T-helper 2 cell treated with Interferon-gamma antibody and Interleukin-4, amounts not matched to agents 5 μg/mL and 100 μg/mL, for 36 hours (primary cell): ENCODE measurements at regions not wholly inside any gene's neighbourhood (a gene's known extent, or its start where the extent isn't known, plus 50 kb on each side); places are given as distances from the start of the nearest gene placed in this dataset.

Experiments used
- DNase-seq: peaks from one replicate; pipeline ENCODE4 v3.0.0; 2021; ENCODE audit warnings: low spot score
- H3K27ac Mint-ChIP-seq: one replicate; pipeline ENCODE4 v1.8.0; 2021; ENCODE audit warnings: mild to moderate bottlenecking, mixed read lengths
- H3K27me3 Mint-ChIP-seq: one replicate; pipeline ENCODE4 v1.8.0; 2021; ENCODE audit warnings: low read depth, mixed read lengths
- H3K36me3 Mint-ChIP-seq: one replicate; pipeline ENCODE4 v1.8.0; 2021; ENCODE audit warnings: low read depth, mixed read lengths
- H3K4me1 Mint-ChIP-seq: one replicate; pipeline ENCODE4 v1.8.0; 2021; ENCODE audit warnings: low read depth, mixed read lengths
- H3K4me3 Mint-ChIP-seq: one replicate; pipeline ENCODE4 v1.8.0; 2022; ENCODE audit warnings: mild to moderate bottlenecking, moderate library complexity, mixed read lengths
- H3K9me3 Mint-ChIP-seq: one replicate; pipeline ENCODE4 v1.8.0; 2021; ENCODE audit warnings: mixed read lengths

DNA sequence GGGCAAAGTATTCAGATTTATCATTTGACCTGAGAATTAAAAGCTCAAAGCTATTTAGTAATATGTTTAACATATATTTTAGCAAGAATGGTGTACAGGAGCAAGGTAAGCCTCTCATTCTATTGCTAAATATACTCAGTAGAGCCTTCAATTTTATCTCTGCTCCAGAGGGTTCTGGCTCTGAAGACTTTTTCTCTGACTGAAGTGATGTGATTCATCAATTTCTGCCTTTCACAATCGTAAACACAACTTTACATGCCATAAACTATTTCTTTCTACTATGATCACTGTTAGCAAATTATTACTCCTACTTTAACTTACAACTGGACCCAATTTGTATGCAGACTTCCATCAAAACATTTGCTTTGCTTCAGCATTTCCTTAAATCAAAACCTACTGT, 315.0 kb upstream of the NDST4 start:
- Mint-ChIP-seq H3K36me3 (no peaks in the 10 kb centered on the region), H3K4me1 (no peaks in the 10 kb centered on the region), H3K27ac (no peak overlapping the region), H3K4me3 (no peak overlapping the region), H3K27me3 (no peaks in the 10 kb centered on the region), H3K9me3 (peaks cover under 1% of the 10 kb centered on the region)
- DNase-seq, result no peak

GRCh38 chr4:115424852-115425251, 311.4 kb upstream of the NDST4 start:
- Mint-ChIP-seq H3K27ac (no peak overlapping the region), H3K27me3 (no peaks in the 10 kb centered on the region)

DNA sequence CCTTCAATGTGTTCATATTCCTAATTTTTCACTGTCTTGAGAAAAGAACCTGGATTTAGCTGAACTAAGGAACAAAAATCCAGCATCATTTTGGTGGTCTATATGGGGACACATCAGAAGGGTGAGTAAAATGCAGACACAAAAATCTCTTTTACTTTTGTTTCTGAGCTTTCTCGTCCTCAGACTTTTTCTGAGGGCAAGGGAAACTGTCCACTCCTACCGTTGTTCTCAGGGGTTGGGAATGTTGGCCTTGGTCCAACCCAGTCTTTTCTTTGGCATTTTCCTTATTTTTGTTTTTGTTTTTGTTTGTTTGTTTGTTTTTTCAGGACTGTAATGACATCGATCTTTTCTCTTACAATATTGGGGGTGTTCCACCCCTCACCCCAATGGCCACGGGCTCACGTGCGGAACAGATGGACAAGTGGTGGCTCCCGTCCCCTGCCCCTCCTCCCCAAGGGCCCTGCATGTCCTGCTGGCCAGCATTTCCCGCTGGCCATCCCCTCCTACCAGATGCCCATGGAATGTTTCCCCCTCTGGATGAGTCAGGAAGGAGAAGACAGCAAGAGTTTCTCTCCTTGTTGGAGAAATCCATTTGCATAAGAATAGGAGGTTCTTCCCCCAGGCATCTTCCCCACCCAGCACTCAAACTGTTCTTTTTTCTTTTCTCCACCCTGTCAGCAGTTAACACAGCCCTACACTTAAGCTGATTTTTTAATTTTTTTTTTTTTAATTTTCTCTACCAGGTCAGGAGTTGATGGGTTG, 305.4 kb upstream of the NDST4 start:
- DNase-seq, result no peak
- Mint-ChIP-seq H3K4me3 (no peak overlapping the region), H3K4me1 (no peaks in the 10 kb centered on the region), H3K9me3 (peaks cover 3% of the 10 kb centered on the region), H3K36me3 (no peaks in the 10 kb centered on the region), H3K27ac (no peak overlapping the region), H3K27me3 (no peaks in the 10 kb centered on the region)

More at GRCh38 chr4:115424852-115425251, 311.4 kb upstream of the NDST4 start:
- H3K4me3 Mint-ChIP-seq, result no peak overlapping the region
- DNase-seq, result no peak
- no peaks in the 10 kb centered on the region for H3K36me3 Mint-ChIP-seq
- peaks cover 3% of the 10 kb centered on the region for H3K9me3 Mint-ChIP-seq
- H3K4me1 Mint-ChIP-seq, result no peaks in the 10 kb centered on the region

DNA sequence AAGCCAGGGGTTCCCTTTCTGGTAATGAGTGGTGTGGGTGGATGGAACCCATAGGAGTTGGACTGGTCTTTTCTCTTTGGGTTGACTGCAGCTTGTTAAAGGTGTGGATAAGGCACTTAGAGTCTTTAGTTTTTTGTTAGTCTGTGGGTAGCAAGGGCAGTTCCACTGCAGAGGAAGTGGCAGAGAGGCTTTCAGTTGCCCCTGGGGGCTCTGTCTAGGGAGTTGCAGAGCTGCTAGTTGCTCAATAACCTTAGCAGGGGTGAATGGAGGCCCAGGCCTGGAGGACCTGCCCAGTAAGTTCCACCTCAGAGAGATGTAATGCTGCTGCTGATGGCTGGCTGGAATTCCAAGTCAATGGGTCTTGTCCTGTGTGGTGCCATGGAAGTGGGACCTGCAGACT, 282.6 kb upstream of the NDST4 start:
- no peaks in the 10 kb centered on the region for H3K36me3 Mint-ChIP-seq
- H3K27ac Mint-ChIP-seq, result no peak overlapping the region
- no peak overlapping the region for H3K4me3 Mint-ChIP-seq
- H3K9me3 Mint-ChIP-seq, result peaks cover 11% of the 10 kb centered on the region
- H3K4me1 Mint-ChIP-seq, result no peaks in the 10 kb centered on the region
- no peaks in the 10 kb centered on the region for H3K27me3 Mint-ChIP-seq
- no peak for DNase-seq

DNA sequence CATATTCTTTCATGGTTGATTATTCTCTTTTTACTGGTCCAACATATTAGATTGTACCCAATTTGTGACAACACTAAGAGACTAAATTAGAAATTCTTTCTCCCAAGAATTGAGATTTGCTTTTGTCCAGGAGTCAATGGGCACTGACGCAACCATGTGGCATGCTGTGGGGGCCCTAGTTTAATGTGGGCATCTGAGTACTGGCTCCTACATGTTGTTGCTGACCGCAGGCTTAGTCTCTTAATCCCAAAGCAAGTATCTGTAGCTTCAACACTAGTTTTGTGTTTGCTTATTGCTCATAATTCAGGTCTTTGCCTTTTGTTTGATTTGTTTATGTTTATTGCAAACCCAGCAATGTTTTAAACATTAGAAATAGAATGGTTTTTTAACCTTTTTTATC, 263.4 kb upstream of the NDST4 start:
- Mint-ChIP-seq H3K4me3 (no peak overlapping the region), H3K27me3 (no peaks in the 10 kb centered on the region), H3K27ac (no peak overlapping the region), H3K36me3 (no peaks in the 10 kb centered on the region), H3K4me1 (no peaks in the 10 kb centered on the region), H3K9me3 (no peaks in the 10 kb centered on the region)
- no peak for DNase-seq

DNA sequence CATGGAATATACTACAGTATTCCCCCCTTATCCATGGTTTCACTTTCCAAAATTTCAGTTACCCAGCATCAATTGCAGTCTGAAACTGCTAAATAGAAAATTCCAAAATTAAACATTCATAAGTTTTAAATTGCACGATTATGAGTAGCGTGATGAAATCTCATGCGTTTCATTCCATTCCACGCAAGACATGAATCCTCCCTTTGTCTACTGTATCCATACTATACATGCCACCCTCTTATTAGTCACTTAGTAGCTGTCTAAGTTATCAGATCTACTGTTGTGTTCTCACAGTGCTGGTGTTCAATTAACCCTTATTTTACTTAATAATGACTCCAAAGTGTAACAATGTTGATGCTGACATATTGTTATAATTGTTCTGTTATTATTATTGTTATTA, 261.2 kb upstream of the NDST4 start:
- H3K27me3 Mint-ChIP-seq, result no peaks in the 10 kb centered on the region

DNA sequence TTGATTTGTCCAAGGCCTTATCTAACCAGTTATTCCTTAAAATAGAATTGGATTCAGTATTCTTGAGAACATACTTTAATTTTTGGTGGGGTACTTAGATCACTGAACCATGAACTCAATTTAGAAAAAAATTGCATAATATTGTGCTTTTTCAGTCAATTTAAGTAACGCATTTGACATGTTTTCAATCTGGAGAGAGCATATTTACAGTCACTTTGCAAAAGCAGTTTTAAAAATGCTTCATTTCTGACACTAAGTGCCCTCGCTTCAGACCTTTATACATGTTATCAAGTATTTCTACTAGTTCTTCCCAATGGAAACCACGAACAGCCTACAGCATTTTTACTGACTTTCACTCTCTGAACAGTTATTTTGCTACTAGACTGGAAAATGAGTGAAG, 257.1 kb upstream of the NDST4 start:
- no peak overlapping the region for H3K4me3 Mint-ChIP-seq
- H3K27ac Mint-ChIP-seq, result no peak overlapping the region
- H3K27me3 Mint-ChIP-seq, result no peaks in the 10 kb centered on the region
- no peaks in the 10 kb centered on the region for H3K9me3 Mint-ChIP-seq
- no peak for DNase-seq
- no peaks in the 10 kb centered on the region for H3K36me3 Mint-ChIP-seq
- H3K4me1 Mint-ChIP-seq, result no peaks in the 10 kb centered on the region

More for the DNA sequence above, 261.2 kb upstream of the NDST4 start:
- Mint-ChIP-seq H3K36me3 (no peaks in the 10 kb centered on the region), H3K27ac (no peak overlapping the region), H3K4me3 (no peak overlapping the region), H3K4me1 (no peaks in the 10 kb centered on the region), H3K9me3 (no peaks in the 10 kb centered on the region)
- DNase-seq, result no peak

DNA sequence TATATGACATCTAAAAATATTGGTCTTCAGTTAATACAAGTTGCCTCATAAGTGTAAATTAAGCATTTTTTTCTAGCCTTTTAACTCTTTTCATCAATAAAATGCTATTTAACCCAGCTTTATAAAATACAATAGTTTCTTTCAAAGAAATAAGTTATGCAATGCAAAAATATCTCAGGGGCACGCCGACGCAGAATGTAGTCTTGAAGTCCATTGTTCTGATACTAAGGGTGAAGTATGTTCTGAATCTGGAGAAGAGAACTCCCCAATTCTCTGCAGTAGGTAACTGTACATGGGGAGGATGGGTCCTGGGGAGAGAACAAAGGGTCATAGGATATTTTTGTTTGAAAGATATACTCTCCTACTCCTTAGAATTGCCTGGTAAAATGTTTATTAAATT, 256.6 kb upstream of the NDST4 start:
- DNase-seq, result no peak
- Mint-ChIP-seq H3K4me3 (no peak overlapping the region), H3K36me3 (no peaks in the 10 kb centered on the region), H3K27ac (no peak overlapping the region), H3K9me3 (no peaks in the 10 kb centered on the region), H3K4me1 (no peaks in the 10 kb centered on the region), H3K27me3 (no peaks in the 10 kb centered on the region)

DNA sequence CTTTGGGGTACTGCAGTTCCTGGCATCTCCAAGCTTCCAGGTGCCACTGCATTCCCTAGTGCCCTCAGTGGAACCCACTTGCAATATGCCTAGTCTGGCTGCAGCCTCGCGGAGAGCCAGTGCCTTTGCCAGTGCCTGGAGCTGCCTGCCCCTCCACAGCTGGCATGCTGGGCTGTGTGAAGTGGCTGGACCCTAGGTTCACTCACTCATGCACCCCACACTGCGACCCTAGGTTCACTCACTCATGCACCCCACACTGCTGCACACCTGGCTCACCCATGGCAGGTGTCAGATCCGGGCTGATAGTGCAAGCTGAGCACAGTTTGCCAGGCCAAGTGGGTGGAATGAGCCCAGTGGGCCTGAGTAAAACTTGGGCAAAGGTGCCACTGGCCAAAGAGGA, 253.0 kb upstream of the NDST4 start:
- Mint-ChIP-seq H3K27me3 (no peaks in the 10 kb centered on the region), H3K9me3 (no peaks in the 10 kb centered on the region), H3K4me1 (no peaks in the 10 kb centered on the region), H3K27ac (no peak overlapping the region), H3K4me3 (no peak overlapping the region), H3K36me3 (no peaks in the 10 kb centered on the region)
- DNase-seq, result no peak

DNA sequence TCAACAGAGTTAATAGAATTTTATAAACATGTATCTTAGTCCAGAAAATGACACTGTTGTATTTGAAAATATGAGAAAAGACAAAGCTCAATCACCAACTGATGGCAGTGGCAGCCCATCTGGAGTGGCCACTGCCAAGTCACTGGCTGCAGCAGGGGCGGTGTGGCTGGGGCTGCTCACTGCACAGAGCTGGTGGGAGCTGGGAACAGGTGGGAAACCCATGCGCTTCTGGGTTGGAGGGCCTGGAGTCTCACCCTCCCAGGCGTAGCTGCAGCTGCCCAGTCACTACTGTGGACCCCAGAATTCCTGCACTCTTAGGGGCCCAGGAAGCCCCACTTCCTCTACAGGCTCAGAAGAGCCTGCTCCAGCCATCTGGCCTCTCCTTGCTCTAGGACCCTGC, 251.8 kb upstream of the NDST4 start:
- Mint-ChIP-seq H3K4me3 (no peak overlapping the region), H3K36me3 (no peaks in the 10 kb centered on the region), H3K27me3 (no peaks in the 10 kb centered on the region), H3K27ac (no peak overlapping the region), H3K4me1 (no peaks in the 10 kb centered on the region), H3K9me3 (no peaks in the 10 kb centered on the region)
- no peak for DNase-seq

- Mint-ChIP-seq H3K4me3 (no peak overlapping the region), H3K4me1 (no peaks in the 10 kb centered on the region), H3K9me3 (no peaks in the 10 kb centered on the region), H3K27ac (no peak overlapping the region), H3K36me3 (no peaks in the 10 kb centered on the region), H3K27me3 (no peaks in the 10 kb centered on the region)
- no peak for DNase-seq
These were observed 248.4 kb upstream of the NDST4 start for GRCh38 chr4:115361781-115362180.

DNA sequence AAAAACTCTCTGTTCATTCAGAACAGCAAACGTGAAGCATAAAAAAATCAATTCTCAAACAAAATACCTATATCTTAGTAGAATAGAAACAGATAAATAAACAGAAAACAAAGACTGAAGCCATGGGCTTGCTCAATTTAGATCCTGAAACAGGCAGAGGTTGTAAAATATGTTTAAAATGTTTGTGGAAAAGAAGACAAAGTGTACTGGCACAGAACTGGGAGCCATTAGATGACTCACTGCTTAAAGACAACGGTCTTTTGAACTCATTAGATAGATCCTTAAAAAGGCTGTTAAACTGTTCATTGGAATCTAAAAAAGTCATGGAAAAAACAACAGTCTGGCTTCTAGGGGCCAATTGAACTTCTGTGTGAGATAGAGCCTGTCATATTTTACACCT, 247.0 kb upstream of the NDST4 start:
- Mint-ChIP-seq H3K4me3 (no peak overlapping the region), H3K27ac (no peak overlapping the region), H3K9me3 (peaks cover 6% of the 10 kb centered on the region), H3K27me3 (no peaks in the 10 kb centered on the region), H3K4me1 (no peaks in the 10 kb centered on the region), H3K36me3 (no peaks in the 10 kb centered on the region)
- no peak for DNase-seq

DNA sequence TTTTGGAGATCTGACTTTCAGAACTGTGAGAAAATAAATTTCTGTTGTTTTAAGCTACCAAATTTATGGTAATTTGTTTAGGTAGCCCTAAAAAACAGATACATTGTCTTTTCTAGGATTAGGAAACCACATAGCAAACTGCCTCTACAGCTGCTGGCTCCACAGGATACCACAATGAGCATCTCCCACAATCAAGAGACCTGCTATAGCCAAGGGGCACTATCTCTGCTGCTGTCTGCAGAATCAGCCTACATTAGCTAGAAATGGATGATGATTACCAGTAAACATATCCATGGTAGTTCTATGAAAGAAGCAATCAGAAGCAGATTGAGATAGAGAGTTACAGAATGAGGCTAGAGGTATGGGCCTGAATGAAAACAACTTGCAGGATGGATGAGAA, 244.4 kb upstream of the NDST4 start:
- Mint-ChIP-seq H3K4me3 (no peak overlapping the region), H3K4me1 (no peaks in the 10 kb centered on the region), H3K27ac (no peak overlapping the region), H3K27me3 (no peaks in the 10 kb centered on the region), H3K9me3 (peaks cover 29% of the 10 kb centered on the region), H3K36me3 (no peaks in the 10 kb centered on the region)
- DNase-seq, result no peak

DNA sequence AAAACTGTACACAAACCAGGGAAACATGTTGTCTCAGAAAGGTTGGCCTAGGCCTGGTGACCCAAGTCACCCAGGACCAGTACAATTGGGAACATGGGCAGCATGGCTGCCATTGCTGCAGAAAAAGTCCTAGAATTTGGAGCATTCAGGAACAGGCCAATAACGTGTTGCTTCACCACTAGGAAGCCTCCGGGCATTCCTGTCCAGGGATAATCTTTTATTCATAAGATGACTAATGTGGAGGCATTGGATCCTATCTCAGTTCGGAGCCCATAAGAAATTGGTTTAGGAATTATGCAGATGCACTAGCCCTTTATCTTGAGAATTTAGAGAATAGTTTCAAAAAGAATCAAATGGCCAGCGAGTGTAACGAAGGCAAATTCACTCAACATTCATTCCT, 242.8 kb upstream of the NDST4 start:
- H3K27me3 Mint-ChIP-seq, result no peaks in the 10 kb centered on the region
- H3K4me3 Mint-ChIP-seq, result no peak overlapping the region
- no peak for DNase-seq
- H3K4me1 Mint-ChIP-seq, result no peaks in the 10 kb centered on the region
- H3K27ac Mint-ChIP-seq, result no peak overlapping the region
- peaks cover 34% of the 10 kb centered on the region for H3K9me3 Mint-ChIP-seq
- no peaks in the 10 kb centered on the region for H3K36me3 Mint-ChIP-seq

DNA sequence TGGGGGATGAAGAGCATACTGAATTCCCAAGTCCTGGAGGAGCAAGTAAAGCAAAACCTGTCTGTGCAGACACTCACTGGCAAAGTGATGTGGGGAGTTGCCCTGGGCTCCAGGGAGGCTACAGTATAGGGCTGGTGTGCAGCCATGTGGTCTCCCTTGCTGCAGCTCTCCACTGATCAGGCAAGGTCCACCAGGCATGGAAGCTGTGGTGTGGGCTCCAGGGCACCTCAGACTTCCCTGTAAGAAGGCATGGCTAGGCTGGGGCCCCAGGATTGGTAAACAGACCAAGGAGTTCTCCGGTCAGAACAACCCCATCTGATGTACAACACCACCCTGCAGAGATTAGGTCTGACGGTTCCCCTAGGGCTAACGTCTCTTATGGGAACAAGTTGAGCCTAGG, 241.9 kb upstream of the NDST4 start:
- no peak for DNase-seq
- no peaks in the 10 kb centered on the region for H3K36me3 Mint-ChIP-seq

More for the DNA sequence above, 241.9 kb upstream of the NDST4 start:
- H3K4me1 Mint-ChIP-seq, result no peaks in the 10 kb centered on the region
- H3K4me3 Mint-ChIP-seq, result no peak overlapping the region
- peaks cover 37% of the 10 kb centered on the region for H3K9me3 Mint-ChIP-seq
- no peaks in the 10 kb centered on the region for H3K27me3 Mint-ChIP-seq
- no peak overlapping the region for H3K27ac Mint-ChIP-seq
